SK-N-SH treated with all-trans-retinoic acid at 6 μM for 48 hours (cell line): ENCODE measurements at regions not wholly inside any gene's neighbourhood (a gene's known extent, or its start where the extent isn't known, plus 50 kb on each side); places are given as distances from the start of the nearest gene placed in this dataset.

Experiments used
- ARNTL ChIP-seq: fragments of 450-650 bp; formaldehyde crosslinking; IDR thresholded peaks from 2 replicates; pipeline ENCODE4 v1.5.0; 2020; ENCODE audit warnings: low read depth, mild to moderate bottlenecking, moderate library complexity, borderline replicate concordance
- CREB5 ChIP-seq: fragments of 250-450 bp; sonication (Bioruptor Pico); IDR thresholded peaks from 2 replicates; pipeline ENCODE4 v1.5.1; 2020; ENCODE audit warnings: low read depth, mild to moderate bottlenecking, moderate library complexity
- CSDC2 ChIP-seq: fragments of 250-450 bp; sonication (Bioruptor Pico); IDR thresholded peaks from 2 replicates; pipeline ENCODE4 v1.5.0; 2020; ENCODE audit warnings: mild to moderate bottlenecking, moderate library complexity
- ISL1 ChIP-seq: fragments of 250-450 bp; sonication (Bioruptor Pico); IDR thresholded peaks from 2 replicates; pipeline ENCODE4 v2.1.2; 2022; ENCODE audit warnings: mild to moderate bottlenecking, moderate library complexity
- OSR1 ChIP-seq: fragments of 250-450 bp; sonication (Bioruptor Pico); IDR thresholded peaks from 2 replicates; pipeline ENCODE4 v1.8.0; 2022; ENCODE audit warnings: moderate library complexity, mild to moderate bottlenecking, inconsistent platforms
- PATZ1 ChIP-seq: fragments of 250-450 bp; sonication (Bioruptor Pico); IDR thresholded peaks from 2 replicates; pipeline ENCODE4 v1.8.0; 2020; ENCODE audit warnings: mild to moderate bottlenecking, moderate library complexity, borderline replicate concordance
- RARB ChIP-seq: fragments of 250-450 bp; sonication (Bioruptor Pico); IDR thresholded peaks from 2 replicates; pipeline ENCODE4 v1.8.0; 2021; ENCODE audit warnings: mild to moderate bottlenecking, moderate library complexity
- TOX ChIP-seq: fragments of 250-450 bp; sonication (Bioruptor Pico); IDR thresholded peaks from 2 replicates; pipeline ENCODE4 v1.8.0; 2021; ENCODE audit warnings: mild to moderate bottlenecking, moderate library complexity, borderline replicate concordance
- TSHZ2 ChIP-seq: fragments of 250-450 bp; sonication (Bioruptor Pico); IDR thresholded peaks from 2 replicates; pipeline ENCODE4 v1.5.0; 2020; ENCODE audit warnings: mild to moderate bottlenecking, moderate library complexity
- ZFP3 ChIP-seq: fragments of 250-450 bp; sonication (Bioruptor Pico); IDR thresholded peaks from 2 replicates; pipeline ENCODE4 v1.5.0; 2020; ENCODE audit warnings: mild to moderate bottlenecking, moderate library complexity
- ZFP30 ChIP-seq: fragments of 450-650 bp; formaldehyde crosslinking; IDR thresholded peaks from 2 replicates; pipeline ENCODE4 v1.5.0; 2022; ENCODE audit warnings: mild to moderate bottlenecking, moderate library complexity
- ZNF565 ChIP-seq: fragments of 450-650 bp; formaldehyde crosslinking; conservative IDR thresholded peaks from 2 replicates; pipeline ENCODE4 v1.5.0; 2020; ENCODE audit warnings: low read depth, mild to moderate bottlenecking, moderate library complexity
- ZNF8 ChIP-seq: fragments of 450-650 bp; formaldehyde crosslinking; IDR thresholded peaks from 2 replicates; pipeline ENCODE4 v1.5.0; 2020; ENCODE audit warnings: mild to moderate bottlenecking, moderate library complexity

GRCh38 chr12:125871811-125872594, 806.8 kb downstream of the AACS start:
- no peak for TF ChIP-seq CREB5
- no peak for TF ChIP-seq ZNF565 (CRISPR knock-in tag)
- TF ChIP-seq PATZ1 (CRISPR knock-in tag), result no peak
- TF ChIP-seq ISL1, result no peak
- no peak for TF ChIP-seq RARB (CRISPR knock-in tag)
- TF ChIP-seq ZFP30 (CRISPR knock-in tag), result no peak
- TF ChIP-seq ZFP3 (CRISPR knock-in tag), result no peak
- no peak for TF ChIP-seq ZNF8 (CRISPR knock-in tag)
- TF ChIP-seq TSHZ2 (CRISPR knock-in tag), result no peak
- TF ChIP-seq ARNTL (CRISPR knock-in tag), result no peak
- TF ChIP-seq OSR1 (CRISPR knock-in tag), result no peak
- no peak for TF ChIP-seq TOX
- no peak for TF ChIP-seq CSDC2 (CRISPR knock-in tag)
